IPS DF 6.9 (cell line): ENCODE measurements at regions not wholly inside any gene's neighbourhood (a gene's known extent, or its start where the extent isn't known, plus 50 kb on each side); places are given as distances from the start of the nearest gene placed in this dataset.

Experiments used
- DNase-seq: peaks from one replicate; pipeline ENCODE4 v3.0.0-alpha.2; 2013; ENCODE audit warnings: low read depth, low spot score
- H3K27ac ChIP-seq: one replicate; pipeline ENCODE4 v1.5.1; 2013; ENCODE audit warnings: low read length, control low read depth
- H3K27me3 ChIP-seq: 2 replicates; pipeline ENCODE4 v1.6.1; 2013; ENCODE audit warnings: mild to moderate bottlenecking, low read length; ENCODE audit not compliant: control insufficient read depth, insufficient read depth
- H3K36me3 ChIP-seq: 2 replicates; pipeline ENCODE4 v1.6.1; 2013; ENCODE audit warnings: low read length; ENCODE audit not compliant: control insufficient read depth, insufficient read depth
- H3K4me1 ChIP-seq: 2 replicates; pipeline ENCODE4 v1.6.1; 2013; ENCODE audit warnings: low read length; ENCODE audit not compliant: control insufficient read depth, insufficient read depth
- H3K4me3 ChIP-seq: 2 replicates; pipeline ENCODE4 v1.5.1; 2013; ENCODE audit warnings: mild to moderate bottlenecking, low read length
- H3K9me3 ChIP-seq: 2 replicates; pipeline ENCODE4 v1.6.1; 2013; ENCODE audit warnings: low read length, inconsistent platforms; ENCODE audit not compliant: control insufficient read depth, insufficient read depth
- WGBS: extraction: QIAGEN DNeasy Blood & Tissue Kit; methylation state at CpG from one replicate; pipeline ENCODE4 v1.1.7; 2013; ENCODE audit warnings: mixed read lengths, missing lambda C conversion rate; ENCODE audit not compliant: insufficient read length, insufficient coverage; 5-methylcytosine and 5-hydroxymethylcytosine counted together

- H3K36me3 ChIP-seq: no peaks in the 10 kb centered on the region
- no peak for DNase-seq
- H3K27me3 ChIP-seq: no peaks in the 10 kb centered on the region
- H3K9me3 ChIP-seq: no peaks in the 10 kb centered on the region
- WGBS: no CpG with 5 or more reads among the region's 5 CpGs
- H3K4me3 ChIP-seq: no peak overlapping the region
- H3K4me1 ChIP-seq: no peaks in the 10 kb centered on the region
- H3K27ac ChIP-seq: no peak overlapping the region
Observed at GRCh38 chr4:112770114-112770513, 133.2 kb downstream of the LARP7 start.

- no peaks in the 10 kb centered on the region for H3K36me3 ChIP-seq
- no peaks in the 10 kb centered on the region for H3K27me3 ChIP-seq
- no CpG with 5 or more reads among the region's 7 CpGs for WGBS
- H3K4me1 ChIP-seq: no peaks in the 10 kb centered on the region
- H3K9me3 ChIP-seq: no peaks in the 10 kb centered on the region
- no peak for DNase-seq
- no peak overlapping the region for H3K27ac ChIP-seq
- no peak overlapping the region for H3K4me3 ChIP-seq
Observed at GRCh38 chr4:112775801-112776200, 138.9 kb downstream of the LARP7 start.

GRCh38 chr4:112776535-112776934 lies 139.6 kb downstream of the LARP7 start:
- no peak overlapping the region for H3K27ac ChIP-seq
- DNase-seq: no peak
- no peaks in the 10 kb centered on the region for H3K9me3 ChIP-seq
- H3K36me3 ChIP-seq: no peaks in the 10 kb centered on the region
- no peaks in the 10 kb centered on the region for H3K4me1 ChIP-seq
- no CpG with 5 or more reads among the region's 1 CpG for WGBS
- H3K27me3 ChIP-seq: no peaks in the 10 kb centered on the region
- no peak overlapping the region for H3K4me3 ChIP-seq

- H3K27me3 ChIP-seq: no peaks in the 10 kb centered on the region
- H3K4me1 ChIP-seq: no peaks in the 10 kb centered on the region
- no peak for DNase-seq
- H3K27ac ChIP-seq: no peak overlapping the region
- H3K36me3 ChIP-seq: no peaks in the 10 kb centered on the region
- H3K4me3 ChIP-seq: no peak overlapping the region
- no CpG with 5 or more reads among the region's 7 CpGs for WGBS
- no peaks in the 10 kb centered on the region for H3K9me3 ChIP-seq
Observed at GRCh38 chr4:112778520-112778919, 141.6 kb downstream of the LARP7 start.

- WGBS: no CpG with 5 or more reads among the region's 2 CpGs
Observed at GRCh38 chr4:112793033-112793432, 156.1 kb downstream of the LARP7 start.

GRCh38 chr4:112800001-112800400 lies 163.1 kb downstream of the LARP7 start:
- H3K9me3 ChIP-seq: no peaks in the 10 kb centered on the region
- no CpG with 5 or more reads among the region's 5 CpGs for WGBS
- H3K36me3 ChIP-seq: no peaks in the 10 kb centered on the region
- no peaks in the 10 kb centered on the region for H3K4me1 ChIP-seq
- DNase-seq: no peak
- no peak overlapping the region for H3K4me3 ChIP-seq
- H3K27ac ChIP-seq: no peak overlapping the region
- H3K27me3 ChIP-seq: no peaks in the 10 kb centered on the region

More at GRCh38 chr4:112793033-112793432, 156.1 kb downstream of the LARP7 start:
- DNase-seq: no peak
- Histone ChIP-seq H3K9me3 (no peaks in the 10 kb centered on the region), H3K27ac (no peak overlapping the region), H3K27me3 (no peaks in the 10 kb centered on the region), H3K36me3 (no peaks in the 10 kb centered on the region), H3K4me3 (no peak overlapping the region), H3K4me1 (no peaks in the 10 kb centered on the region)

GRCh38 chr4:112801341-112801740 lies 164.4 kb downstream of the LARP7 start:
- no peaks in the 10 kb centered on the region for H3K36me3 ChIP-seq
- no peaks in the 10 kb centered on the region for H3K9me3 ChIP-seq
- no peak for DNase-seq

GRCh38 chr4:112802780-112803179 lies 165.8 kb downstream of the LARP7 start:
- no peaks in the 10 kb centered on the region for H3K27me3 ChIP-seq
- DNase-seq: no peak
- H3K36me3 ChIP-seq: no peaks in the 10 kb centered on the region
- no peak overlapping the region for H3K4me3 ChIP-seq
- no peaks in the 10 kb centered on the region for H3K4me1 ChIP-seq
- H3K27ac ChIP-seq: no peak overlapping the region
- WGBS: no CpG with 5 or more reads among the region's 6 CpGs
- H3K9me3 ChIP-seq: no peaks in the 10 kb centered on the region

More at GRCh38 chr4:112801341-112801740, 164.4 kb downstream of the LARP7 start:
- Histone ChIP-seq H3K27me3 (no peaks in the 10 kb centered on the region), H3K4me1 (no peaks in the 10 kb centered on the region), H3K27ac (no peak overlapping the region), H3K4me3 (no peak overlapping the region)

GRCh38 chr4:112807083-112807482 lies 170.1 kb downstream of the LARP7 start:
- no peak overlapping the region for H3K4me3 ChIP-seq
- no CpG with 5 or more reads among the region's 2 CpGs for WGBS
- DNase-seq: no peak
- no peaks in the 10 kb centered on the region for H3K36me3 ChIP-seq
- no peak overlapping the region for H3K27ac ChIP-seq
- no peaks in the 10 kb centered on the region for H3K4me1 ChIP-seq
- H3K27me3 ChIP-seq: no peaks in the 10 kb centered on the region
- no peaks in the 10 kb centered on the region for H3K9me3 ChIP-seq

GRCh38 chr4:112808001-112808400 lies 171.1 kb downstream of the LARP7 start:
- H3K4me1 ChIP-seq: no peaks in the 10 kb centered on the region
- H3K27ac ChIP-seq: no peak overlapping the region
- DNase-seq: no peak
- H3K4me3 ChIP-seq: no peak overlapping the region
- H3K9me3 ChIP-seq: no peaks in the 10 kb centered on the region
- no peaks in the 10 kb centered on the region for H3K36me3 ChIP-seq
- WGBS: no CpG with 5 or more reads among the region's 1 CpG
- H3K27me3 ChIP-seq: no peaks in the 10 kb centered on the region

- H3K27ac ChIP-seq: no peak overlapping the region
- WGBS: no CpG with 5 or more reads among the region's 2 CpGs
Observed at GRCh38 chr4:112813790-112814189, 176.8 kb downstream of the LARP7 start.

More at GRCh38 chr4:112813790-112814189, 176.8 kb downstream of the LARP7 start:
- Histone ChIP-seq H3K4me3 (no peak overlapping the region), H3K9me3 (no peaks in the 10 kb centered on the region), H3K27me3 (no peaks in the 10 kb centered on the region), H3K36me3 (no peaks in the 10 kb centered on the region), H3K4me1 (no peaks in the 10 kb centered on the region; the same call in 1 of the 2 replicates)
- no peak for DNase-seq
